Calu3 (cell line): ENCODE measurements at regions not wholly inside any gene's neighbourhood (a gene's known extent, or its start where the extent isn't known, plus 50 kb on each side); places are given as distances from the start of the nearest gene placed in this dataset.

Source experiments
- BruUV-seq: library from RNA; stranded (reverse); fragments of 400-500 nt; replicated peaks from 2 replicates; lab custom pipeline; 2021; lab: Mats Ljungman, UMichigan
- CTCF ChIA-PET: fragments of 300-600 bp; sonication (Branson Sonifier 250); formaldehyde crosslinking; loops from one replicate; lab custom pipeline; 2022; ENCODE audit warnings: antibody characterized with exemption; lab: Charles Lee
- DNase-seq: peaks from one replicate; pipeline ENCODE4 v3.0.0; 2022
- H3K27ac Mint-ChIP-seq: one replicate; pipeline ENCODE4 v1.8.0; 2022; ENCODE audit warnings: mixed read lengths; ENCODE audit not compliant: unreplicated experiment
- H3K27me3 Mint-ChIP-seq: one replicate; pipeline ENCODE4 v1.8.0; 2022; ENCODE audit warnings: mixed read lengths; ENCODE audit not compliant: unreplicated experiment
- H3K36me3 Mint-ChIP-seq: one replicate; pipeline ENCODE4 v1.8.0; 2022; ENCODE audit warnings: mild to moderate bottlenecking, moderate library complexity, mixed read lengths; ENCODE audit not compliant: insufficient read depth, unreplicated experiment
- H3K4me1 Mint-ChIP-seq: one replicate; pipeline ENCODE4 v1.8.0; 2022; ENCODE audit warnings: mild to moderate bottlenecking, low read depth, mixed read lengths; ENCODE audit not compliant: unreplicated experiment
- H3K4me3 Mint-ChIP-seq: one replicate; pipeline ENCODE4 v1.8.0; 2022; ENCODE audit warnings: mild to moderate bottlenecking, low read depth, moderate library complexity, mixed read lengths; ENCODE audit not compliant: unreplicated experiment
- H3K9me3 Mint-ChIP-seq: one replicate; pipeline ENCODE4 v1.8.0; 2022; ENCODE audit warnings: low read depth, mixed read lengths; ENCODE audit not compliant: unreplicated experiment
- intact Hi-C: fragments of 100-400 bp; cut with micrococcal nuclease; formaldehyde crosslinking; loops from one replicate; pipeline ENCODE4 v1.10.0; 2022; ENCODE audit not compliant: unreplicated experiment
- TF ChIP-seq, protein P1 (sequence below): fragments of 200-600 bp; IDR thresholded peaks from one replicate; pipeline ENCODE4 v1.8.0; 2022; ENCODE audit warnings: antibody characterized with exemption; ENCODE audit not compliant: unreplicated experiment

DNA sequence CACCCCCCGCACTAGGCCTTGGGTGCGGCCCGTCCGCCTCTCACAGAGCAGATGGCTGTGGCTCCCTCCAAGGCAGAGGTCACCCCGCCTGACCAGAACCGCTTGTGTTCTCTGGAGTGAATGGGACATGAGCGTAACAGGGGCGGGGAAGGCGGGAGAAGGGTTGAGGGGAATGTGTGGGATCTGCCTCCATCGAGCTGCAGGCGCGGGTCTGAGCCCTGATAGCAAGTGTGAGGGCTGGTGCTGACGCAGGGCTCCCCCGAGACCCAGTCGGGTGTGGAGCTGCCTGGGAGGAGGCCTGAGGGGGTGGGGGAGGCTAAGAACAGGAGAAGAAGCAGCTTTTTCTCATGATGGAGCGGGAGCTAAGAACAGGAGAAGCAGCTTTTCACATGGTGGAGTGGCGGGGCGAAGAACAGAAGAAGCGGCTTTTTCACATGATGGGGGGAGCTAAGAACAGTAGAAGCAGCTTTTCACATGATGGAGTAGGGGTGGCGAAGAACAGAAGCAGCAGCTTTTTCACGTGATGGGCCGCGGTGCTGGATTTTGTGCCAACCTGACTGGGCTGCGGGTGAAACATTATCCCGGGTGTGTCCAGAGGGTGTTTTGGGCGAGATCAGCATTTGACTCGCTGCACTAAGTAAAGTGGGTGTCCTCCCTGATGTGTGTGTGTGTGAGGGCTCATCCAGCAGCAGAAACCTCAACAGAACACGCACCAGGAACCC is 169.3 kb downstream of the TTLL2 start:
- no peak overlapping the region for H3K4me3 Mint-ChIP-seq
- TF ChIP-seq, protein P1, sequence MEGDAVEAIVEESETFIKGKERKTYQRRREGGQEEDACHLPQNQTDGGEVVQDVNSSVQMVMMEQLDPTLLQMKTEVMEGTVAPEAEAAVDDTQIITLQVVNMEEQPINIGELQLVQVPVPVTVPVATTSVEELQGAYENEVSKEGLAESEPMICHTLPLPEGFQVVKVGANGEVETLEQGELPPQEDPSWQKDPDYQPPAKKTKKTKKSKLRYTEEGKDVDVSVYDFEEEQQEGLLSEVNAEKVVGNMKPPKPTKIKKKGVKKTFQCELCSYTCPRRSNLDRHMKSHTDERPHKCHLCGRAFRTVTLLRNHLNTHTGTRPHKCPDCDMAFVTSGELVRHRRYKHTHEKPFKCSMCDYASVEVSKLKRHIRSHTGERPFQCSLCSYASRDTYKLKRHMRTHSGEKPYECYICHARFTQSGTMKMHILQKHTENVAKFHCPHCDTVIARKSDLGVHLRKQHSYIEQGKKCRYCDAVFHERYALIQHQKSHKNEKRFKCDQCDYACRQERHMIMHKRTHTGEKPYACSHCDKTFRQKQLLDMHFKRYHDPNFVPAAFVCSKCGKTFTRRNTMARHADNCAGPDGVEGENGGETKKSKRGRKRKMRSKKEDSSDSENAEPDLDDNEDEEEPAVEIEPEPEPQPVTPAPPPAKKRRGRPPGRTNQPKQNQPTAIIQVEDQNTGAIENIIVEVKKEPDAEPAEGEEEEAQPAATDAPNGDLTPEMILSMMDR, result no peak
- no peak overlapping the region for H3K27ac Mint-ChIP-seq
- CTCF ChIA-PET, result no interaction called here
- peaks cover 53% of the 10 kb centered on the region for H3K27me3 Mint-ChIP-seq
- no peak for DNase-seq
- BruUV-seq, result no TSS peak
- peaks cover 27% of the 10 kb centered on the region for H3K4me1 Mint-ChIP-seq
- no peaks in the 10 kb centered on the region for H3K9me3 Mint-ChIP-seq
- H3K36me3 Mint-ChIP-seq, result no peaks in the 10 kb centered on the region
- intact Hi-C loops, result no loop called here

DNA sequence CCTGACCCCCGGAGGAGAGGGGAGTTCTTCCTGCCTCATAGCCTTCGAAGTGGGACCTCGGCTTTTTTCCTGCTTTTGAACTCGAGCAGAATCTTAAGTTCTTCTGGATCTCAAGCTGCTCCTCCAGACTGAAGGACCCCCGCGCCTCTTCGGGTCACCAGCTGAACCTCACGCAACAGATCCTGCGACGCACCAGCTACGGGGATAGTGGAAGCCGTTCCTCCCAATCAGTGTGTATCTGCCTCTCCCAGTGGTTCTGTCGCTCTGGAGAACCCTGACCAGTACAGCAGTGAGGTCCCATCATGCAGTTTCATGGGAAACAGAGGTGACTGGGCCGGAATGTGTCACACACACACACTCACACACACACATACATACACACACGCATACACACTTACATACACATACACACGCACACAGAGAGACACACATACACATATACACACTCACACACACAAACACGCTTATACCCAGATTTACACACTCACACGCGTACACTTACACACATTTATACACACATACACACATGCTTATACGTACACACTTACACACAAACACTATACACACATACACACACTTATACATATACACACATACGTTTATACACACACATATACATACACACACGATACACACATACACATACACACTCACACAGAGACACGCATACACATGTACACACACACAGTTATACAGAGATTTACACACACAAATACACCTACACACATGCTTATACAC is 170.0 kb downstream of the TTLL2 start:
- intact Hi-C loops, result no loop called here
- TF ChIP-seq, protein P1, result no peak
- H3K9me3 Mint-ChIP-seq, result no peaks in the 10 kb centered on the region

GRCh38 chr6:167495506-167496401 is 170.9 kb downstream of the TTLL2 start:
- Mint-ChIP-seq H3K27me3 (peaks cover 53% of the 10 kb centered on the region), H3K36me3 (no peaks in the 10 kb centered on the region), H3K4me1 (peaks cover 27% of the 10 kb centered on the region), H3K9me3 (no peaks in the 10 kb centered on the region), H3K27ac (no peak overlapping the region), H3K4me3 (no peak overlapping the region)
- BruUV-seq, result no TSS peak
- intact Hi-C loops, result no loop called here
- DNase-seq, result no peak
- TF ChIP-seq, protein P1, result no peak
- CTCF ChIA-PET, result interaction anchor here (1.3 kb wide), 1 partner anchor 11 kb away, joined by 4 read pairs; no protein-coding TSS in a partner anchor

More for the DNA sequence above, 170.0 kb downstream of the TTLL2 start:
- Mint-ChIP-seq H3K27ac (no peak overlapping the region), H3K27me3 (peaks cover 53% of the 10 kb centered on the region), H3K4me1 (peaks cover 27% of the 10 kb centered on the region), H3K36me3 (no peaks in the 10 kb centered on the region), H3K4me3 (no peak overlapping the region)
- CTCF ChIA-PET, result interaction anchor here (1.3 kb wide), 1 partner anchor 10 kb away, joined by 4 read pairs; no protein-coding TSS in a partner anchor
- DNase-seq, result no peak
- no TSS peak for BruUV-seq

- Mint-ChIP-seq H3K9me3 (no peaks in the 10 kb centered on the region), H3K27ac (no peak overlapping the region), H3K4me3 (no peak overlapping the region), H3K27me3 (peaks cover 47% of the 10 kb centered on the region), H3K36me3 (no peaks in the 10 kb centered on the region), H3K4me1 (peaks cover 24% of the 10 kb centered on the region)
- TF ChIP-seq, protein P1, result no peak
- DNase-seq, result no peak
- intact Hi-C loops, result no loop called here
- no TSS peak for BruUV-seq
- CTCF ChIA-PET, result no interaction called here
Measured at GRCh38 chr6:167496707-167497106, 171.8 kb downstream of the TTLL2 start.
